HG03025 (cell line): ENCODE measurements at regions not wholly inside any gene's neighbourhood (a gene's known extent, or its start where the extent isn't known, plus 50 kb on each side); places are given as distances from the start of the nearest gene placed in this dataset.

Experiments used
- ATAC-seq: cut with Tn5 transposase; IDR thresholded peaks from one replicate; pipeline ENCODE4 v1.9.1; 2021; ENCODE audit warnings: mild to moderate bottlenecking, moderate library complexity; ENCODE audit not compliant: unreplicated experiment, low FRiP score

DNA sequence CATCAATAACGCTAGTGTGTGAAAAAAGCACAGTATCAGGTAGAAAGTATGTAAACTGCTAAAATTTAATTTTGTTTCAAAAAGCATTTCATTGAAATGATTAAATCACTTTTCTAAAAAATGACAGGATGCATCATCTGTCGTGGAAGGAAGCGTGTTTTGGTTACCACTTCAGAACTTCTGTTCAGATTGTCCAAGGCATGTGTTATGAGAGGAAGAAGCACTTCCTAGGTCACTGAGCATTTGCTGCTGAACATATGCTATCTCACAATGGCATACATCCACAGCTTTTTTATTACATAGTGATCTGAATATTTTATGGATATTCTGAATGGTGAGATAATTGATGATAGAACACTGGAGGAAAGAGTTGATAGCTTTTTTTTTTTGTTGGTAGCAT, 737.5 kb downstream of the SATB2 start:
- ATAC-seq: no peak

DNA sequence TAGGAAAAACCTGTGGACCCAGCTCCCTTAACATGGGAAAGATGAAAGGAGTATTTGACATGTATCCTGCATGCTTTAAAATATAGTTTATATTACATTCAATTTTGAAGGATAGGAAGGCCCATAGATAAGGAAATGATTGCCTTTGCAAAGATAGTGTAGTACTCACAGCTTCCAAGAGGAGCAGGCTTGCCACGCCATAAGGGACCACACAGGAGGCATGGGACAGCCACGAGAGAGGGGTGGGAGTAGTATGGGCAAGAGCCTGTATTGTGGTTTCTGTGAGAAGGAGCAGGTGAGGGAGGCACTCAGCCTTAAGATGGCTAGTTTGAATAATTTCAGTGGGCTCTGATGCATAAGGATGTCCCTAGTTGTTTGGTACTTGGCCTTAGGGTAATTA, 740.3 kb downstream of the SATB2 start:
- ATAC-seq: no peak

GRCh38 chr2:198715302-198715835, 742.4 kb downstream of the SATB2 start:
- no peak for ATAC-seq

DNA sequence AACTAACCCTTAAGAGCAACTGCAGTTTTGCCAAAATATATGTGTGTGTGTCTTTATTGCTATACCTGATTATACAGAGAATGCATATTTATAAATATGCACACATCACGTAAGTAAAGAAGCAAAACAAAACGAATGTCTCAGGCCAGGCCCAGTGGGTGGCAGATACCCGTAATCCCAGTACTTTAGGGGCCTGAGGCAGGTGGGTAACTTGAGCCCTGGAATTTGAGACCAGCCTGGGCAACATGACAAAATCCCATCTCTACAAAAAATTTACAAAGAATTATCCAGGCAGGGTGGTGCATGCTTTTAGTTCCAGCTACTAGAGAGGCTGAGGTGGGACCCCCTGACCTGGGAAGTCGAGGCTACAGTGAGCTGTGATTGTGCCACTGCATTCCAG, 745.3 kb downstream of the SATB2 start:
- no peak for ATAC-seq

- no peak for ATAC-seq
These were observed 746.3 kb downstream of the SATB2 start for GRCh38 chr2:198711484-198711883.

GRCh38 chr2:198710562-198710961, 747.2 kb downstream of the SATB2 start:
- no peak for ATAC-seq

DNA sequence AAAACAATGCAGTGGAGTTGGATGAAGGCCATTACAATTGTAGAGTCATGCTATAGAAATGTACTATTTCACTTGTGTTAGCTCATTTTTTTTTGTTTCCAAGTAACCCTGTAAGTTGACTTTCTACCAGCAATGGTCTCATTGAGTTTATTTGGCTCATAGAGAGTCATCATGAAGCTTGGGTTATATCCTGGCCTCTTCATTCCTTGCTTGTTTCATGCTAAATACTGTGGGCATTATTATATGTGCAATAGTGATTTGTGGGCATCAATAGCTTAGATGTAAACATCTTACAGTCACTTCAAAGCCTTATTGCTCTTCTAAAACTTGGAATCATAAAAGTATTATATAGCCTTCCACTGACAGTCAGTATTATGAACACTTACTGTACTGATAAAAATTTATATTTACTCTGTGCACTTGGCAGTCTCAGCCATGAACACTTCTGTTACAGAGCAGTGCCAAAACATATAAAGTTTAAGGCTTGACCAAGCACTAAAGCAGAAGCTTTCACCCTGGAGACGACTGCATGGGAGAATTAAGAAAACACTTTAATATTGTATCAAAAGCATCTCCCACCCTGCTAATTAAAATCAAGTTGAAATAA, 751.2 kb downstream of the SATB2 start:
- ATAC-seq: no peak

DNA sequence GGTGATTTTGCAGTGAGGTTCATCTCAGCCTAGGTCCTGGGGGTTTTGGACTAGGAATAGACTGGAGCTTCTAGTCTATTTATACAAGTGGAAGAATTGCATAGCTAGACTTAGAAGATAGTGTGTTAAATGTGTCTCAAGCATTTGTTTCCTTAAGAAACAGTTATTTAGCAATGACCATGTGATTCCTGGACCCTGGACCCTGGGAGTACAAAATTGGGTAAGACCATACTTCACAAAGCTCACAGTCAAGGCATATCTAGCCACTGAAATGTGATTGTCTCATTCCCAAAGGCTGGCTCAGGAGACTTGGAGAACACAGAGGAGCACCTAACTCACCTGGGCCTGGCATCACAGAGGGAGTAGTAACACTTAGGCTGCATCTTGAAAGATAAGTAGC, 754.5 kb downstream of the SATB2 start:
- ATAC-seq: no peak

DNA sequence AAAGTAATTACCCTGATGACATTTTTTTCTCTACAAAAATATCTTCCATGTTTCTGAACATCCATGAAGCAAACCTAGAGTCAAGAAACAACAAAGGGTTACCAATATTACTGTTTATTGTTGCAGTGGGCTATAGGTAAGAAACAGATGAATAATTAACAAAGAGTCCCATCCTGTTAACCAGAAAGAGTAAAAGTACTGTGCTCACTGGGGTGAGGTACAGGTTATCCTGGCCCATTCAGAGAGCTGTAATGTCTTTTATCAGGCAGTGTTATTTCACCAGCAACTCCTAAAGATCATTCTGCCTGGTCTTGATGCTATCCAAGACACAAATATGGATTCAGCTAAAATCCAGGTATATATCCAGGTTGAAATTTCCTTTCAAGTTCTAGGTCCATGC, 754.9 kb downstream of the SATB2 start:
- no peak for ATAC-seq

DNA sequence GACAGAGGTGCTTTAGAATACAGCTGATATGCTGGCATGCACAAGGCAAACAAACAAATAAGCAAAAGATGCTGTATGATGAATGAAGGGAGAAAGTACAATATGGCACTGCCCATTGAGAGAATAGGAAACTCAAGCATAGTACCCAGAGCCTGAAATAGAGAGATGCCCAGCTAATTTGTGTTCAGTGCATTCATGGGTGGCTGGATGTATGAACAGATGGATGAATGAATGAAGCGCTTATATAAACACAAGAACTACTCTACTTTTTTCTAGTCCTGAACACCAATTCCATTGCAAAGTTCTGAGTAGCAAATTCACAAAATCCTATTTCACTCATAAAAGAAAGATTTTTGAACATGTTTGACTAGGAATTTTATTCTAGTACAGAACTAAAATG, 756.3 kb downstream of the SATB2 start:
- ATAC-seq: no peak

- ATAC-seq: peak; percentile 65
These were observed 757.4 kb downstream of the SATB2 start for GRCh38 chr2:198700319-198700718.

GRCh38 chr2:198698230-198698629, 759.5 kb downstream of the SATB2 start:
- ATAC-seq: no peak

DNA sequence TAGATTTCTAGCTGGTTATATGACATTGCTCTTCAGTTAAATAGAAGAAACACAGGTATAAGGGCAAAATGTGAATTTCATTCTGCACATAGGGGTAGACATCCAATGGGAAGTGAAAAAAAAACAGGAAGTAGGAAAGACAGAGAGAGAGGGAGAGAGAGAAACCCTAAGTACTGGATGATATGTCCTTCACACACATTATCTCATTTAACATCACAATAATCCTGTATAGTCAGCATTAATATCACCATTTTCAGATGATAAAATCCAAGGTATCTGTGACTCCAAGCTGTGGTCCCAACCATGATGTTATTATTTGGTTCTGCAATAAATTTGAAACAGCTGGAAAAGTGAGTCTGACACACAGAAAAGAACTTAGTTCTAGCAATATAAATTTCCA, 759.9 kb downstream of the SATB2 start:
- ATAC-seq: no peak

DNA sequence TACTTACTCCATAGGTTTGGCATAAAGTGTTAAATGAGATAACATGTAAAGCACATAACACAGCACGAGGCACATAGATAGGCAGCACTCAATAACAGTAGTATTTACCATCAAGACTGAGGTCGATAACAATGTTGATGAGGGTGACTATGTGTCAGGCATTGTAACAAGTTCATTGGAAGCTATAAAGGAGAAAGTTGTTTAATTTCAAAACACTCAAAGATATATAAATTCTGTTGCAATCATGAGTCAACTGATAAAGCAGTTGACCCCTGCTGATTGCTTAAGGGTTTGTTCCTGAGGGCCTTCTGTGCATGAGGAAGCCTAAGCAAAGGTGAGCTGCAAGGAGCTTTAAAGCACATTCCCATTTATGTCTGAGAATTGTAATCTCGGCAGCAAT, 760.5 kb downstream of the SATB2 start:
- ATAC-seq: no peak

DNA sequence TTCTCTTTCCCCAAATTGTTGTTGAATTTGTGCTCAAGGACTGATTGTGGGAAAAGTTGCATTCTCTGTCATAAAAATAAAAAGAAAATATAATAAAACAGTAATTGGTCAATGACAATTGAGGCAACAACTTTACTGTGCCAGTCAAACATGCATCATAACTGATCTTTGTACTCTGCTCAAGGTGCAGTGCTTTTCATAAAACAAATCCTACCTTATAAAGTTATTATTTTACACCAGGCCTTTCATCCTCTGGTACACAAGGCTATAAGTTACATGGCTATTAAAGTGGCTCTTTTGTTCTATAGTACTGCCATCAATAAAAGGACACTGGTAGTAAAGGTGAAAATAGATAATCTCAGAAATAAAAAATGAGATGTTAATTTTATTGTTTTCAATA, 761.9 kb downstream of the SATB2 start:
- ATAC-seq: no peak

DNA sequence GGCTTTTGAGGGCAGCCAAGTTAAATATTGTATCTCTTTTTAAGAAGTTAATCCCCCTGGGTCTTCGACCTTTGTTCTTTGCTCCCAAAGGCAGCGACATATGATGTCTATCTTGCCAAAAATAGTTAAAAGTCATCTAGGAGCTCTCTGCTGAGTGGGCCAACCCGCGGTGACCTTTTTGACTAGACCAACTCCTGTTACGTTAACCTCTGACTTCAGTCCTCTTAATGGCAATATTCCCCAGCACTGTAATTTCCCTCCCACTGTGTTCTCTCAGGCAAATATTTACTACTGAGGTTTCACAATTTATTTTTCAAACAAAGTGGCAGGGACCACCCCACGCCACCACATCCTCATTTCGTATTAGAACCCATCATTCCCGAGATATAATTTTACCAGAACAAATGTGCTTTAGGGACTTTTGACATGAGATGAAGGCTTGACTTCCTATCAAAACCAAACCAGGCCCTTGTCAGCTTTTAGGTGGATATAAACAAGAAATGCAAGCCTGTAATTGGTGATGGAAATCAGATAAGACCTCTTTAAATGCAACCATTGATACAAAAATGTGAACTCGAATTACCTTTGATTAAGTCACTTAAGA, 764.7 kb downstream of the SATB2 start:
- no peak for ATAC-seq

- ATAC-seq: no peak
These were observed 766.5 kb downstream of the SATB2 start for GRCh38 chr2:198691236-198691635.

- ATAC-seq: no peak
These were observed 793.4 kb downstream of the SATB2 start for GRCh38 chr2:198664321-198664720.

- no peak for ATAC-seq
These were observed 794.8 kb downstream of the SATB2 start for GRCh38 chr2:198662905-198663304.

DNA sequence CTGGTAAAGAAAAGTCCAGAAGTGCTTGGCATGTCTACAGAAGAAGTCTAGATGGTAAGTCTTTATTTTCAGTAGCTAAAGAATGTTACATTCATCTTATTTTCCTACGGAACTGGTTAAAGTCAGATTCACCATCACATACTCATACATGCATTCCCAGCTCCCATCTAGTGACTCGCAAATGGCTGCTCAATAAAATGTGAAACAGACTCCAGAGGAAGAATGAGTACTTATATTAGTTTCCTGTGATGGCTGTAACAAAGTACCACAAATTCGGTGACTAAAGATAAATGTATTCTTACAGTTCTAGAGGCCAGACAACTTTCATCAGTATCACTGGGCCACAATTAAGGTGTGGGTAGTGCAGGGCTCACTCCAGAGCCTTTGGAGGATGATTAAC, 797.2 kb downstream of the SATB2 start:
- ATAC-seq: no peak

DNA sequence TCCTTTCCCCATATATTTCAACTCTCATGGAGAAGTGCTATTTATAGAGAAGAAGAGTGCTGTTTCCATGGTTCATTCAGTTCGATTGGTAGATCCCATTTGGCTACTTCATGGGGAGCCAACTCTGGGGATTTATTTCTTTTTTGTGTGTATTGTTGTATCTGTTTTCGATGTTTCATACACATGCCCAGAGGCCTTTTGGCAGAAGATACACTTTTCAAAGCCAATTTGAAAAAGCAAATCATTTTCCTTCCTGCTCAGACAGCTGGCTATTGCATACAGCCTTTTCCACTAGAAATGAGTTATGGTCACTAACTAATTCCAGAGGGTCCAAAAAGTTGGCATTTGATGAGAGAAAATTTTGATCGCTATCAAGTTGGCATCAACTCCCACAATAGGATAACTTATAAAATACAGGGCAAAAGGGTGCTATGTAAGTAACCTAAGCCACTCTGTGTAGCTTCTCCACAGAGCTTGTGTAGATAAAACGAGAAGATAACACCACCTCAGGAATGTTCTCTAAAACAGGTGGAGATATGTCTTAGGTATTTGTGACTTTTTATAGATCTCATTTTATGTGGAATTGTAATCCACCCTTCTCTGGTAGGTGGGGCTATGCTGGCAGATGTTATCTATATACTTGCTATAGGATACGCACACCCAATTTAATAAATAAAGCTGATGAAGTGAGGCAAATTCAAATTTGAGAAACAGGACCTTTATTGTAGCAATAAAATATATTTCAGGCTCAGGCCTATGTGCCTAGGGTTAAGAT, 798.5 kb downstream of the SATB2 start:
- no peak for ATAC-seq
